ENCODE measurements at regions not wholly inside any gene's neighbourhood (a gene's known extent, or its start where the extent isn't known, plus 50 kb on each side); places are given as distances from the start of the nearest gene placed in this dataset.

DNA sequence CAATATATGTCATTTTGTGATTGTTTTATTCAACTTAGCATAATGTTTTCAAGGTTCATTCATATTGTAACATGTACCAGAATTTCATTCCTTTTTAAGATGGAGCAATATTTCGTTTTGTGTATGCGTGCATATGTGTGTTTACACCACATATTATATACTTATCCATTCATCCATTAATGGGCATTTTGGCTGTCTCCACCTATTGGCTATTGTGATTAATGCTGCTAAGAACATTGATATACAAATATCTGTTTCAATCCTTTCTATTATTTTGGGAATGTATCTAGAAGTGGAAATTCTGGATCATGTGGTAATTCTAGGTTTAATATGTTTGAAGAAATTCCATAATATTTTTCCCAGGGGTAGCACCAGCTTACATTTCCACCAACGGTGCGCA lies 403.9 kb upstream of the LMCD1 start:
- no peak overlapping the region for H3K4me3 ChIP-seq (ENCODE audit: low read depth, low read length)
- TF ChIP-seq, protein P1, sequence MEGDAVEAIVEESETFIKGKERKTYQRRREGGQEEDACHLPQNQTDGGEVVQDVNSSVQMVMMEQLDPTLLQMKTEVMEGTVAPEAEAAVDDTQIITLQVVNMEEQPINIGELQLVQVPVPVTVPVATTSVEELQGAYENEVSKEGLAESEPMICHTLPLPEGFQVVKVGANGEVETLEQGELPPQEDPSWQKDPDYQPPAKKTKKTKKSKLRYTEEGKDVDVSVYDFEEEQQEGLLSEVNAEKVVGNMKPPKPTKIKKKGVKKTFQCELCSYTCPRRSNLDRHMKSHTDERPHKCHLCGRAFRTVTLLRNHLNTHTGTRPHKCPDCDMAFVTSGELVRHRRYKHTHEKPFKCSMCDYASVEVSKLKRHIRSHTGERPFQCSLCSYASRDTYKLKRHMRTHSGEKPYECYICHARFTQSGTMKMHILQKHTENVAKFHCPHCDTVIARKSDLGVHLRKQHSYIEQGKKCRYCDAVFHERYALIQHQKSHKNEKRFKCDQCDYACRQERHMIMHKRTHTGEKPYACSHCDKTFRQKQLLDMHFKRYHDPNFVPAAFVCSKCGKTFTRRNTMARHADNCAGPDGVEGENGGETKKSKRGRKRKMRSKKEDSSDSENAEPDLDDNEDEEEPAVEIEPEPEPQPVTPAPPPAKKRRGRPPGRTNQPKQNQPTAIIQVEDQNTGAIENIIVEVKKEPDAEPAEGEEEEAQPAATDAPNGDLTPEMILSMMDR (conservative IDR thresholded peaks at IDR 0.05; ENCODE audit: low read depth, low read length) = no peak
- no peak for DNase-seq (ENCODE audit: low read depth)

DNA sequence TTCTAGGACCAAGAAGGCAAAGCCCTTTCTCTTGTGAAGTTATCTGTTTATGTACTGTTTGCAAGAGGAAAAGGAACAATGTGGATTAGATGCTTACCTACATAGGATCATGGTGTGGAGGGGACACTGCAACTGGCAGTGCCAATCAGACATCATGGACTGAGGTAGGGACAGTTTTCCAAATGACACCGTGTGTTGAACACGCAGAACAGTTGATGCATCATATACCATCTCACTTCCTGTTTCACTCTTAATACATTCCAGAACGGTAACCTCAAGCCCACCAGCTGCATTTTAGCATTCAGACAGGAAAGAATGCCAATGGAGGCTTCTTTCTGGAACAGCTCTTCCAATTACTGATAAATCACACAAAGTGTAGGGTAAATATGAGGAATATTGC lies 397.7 kb upstream of the LMCD1 start:
- no peak for DNase-seq (ENCODE audit: low read depth)
- H3K4me3 ChIP-seq (ENCODE audit: low read depth, low read length) = no peak overlapping the region

GRCh38 chr3:8106921-8107320 lies 394.7 kb upstream of the LMCD1 start:
- H3K4me3 ChIP-seq (ENCODE audit: low read depth, low read length) = no peak overlapping the region
- TF ChIP-seq, protein P1 (conservative IDR thresholded peaks at IDR 0.05; ENCODE audit: low read depth, low read length) = no peak
- no peak for DNase-seq (ENCODE audit: low read depth)

More for the DNA sequence above, 397.7 kb upstream of the LMCD1 start:
- TF ChIP-seq, protein P1 (conservative IDR thresholded peaks at IDR 0.05; ENCODE audit: low read depth, low read length) = no peak

DNA sequence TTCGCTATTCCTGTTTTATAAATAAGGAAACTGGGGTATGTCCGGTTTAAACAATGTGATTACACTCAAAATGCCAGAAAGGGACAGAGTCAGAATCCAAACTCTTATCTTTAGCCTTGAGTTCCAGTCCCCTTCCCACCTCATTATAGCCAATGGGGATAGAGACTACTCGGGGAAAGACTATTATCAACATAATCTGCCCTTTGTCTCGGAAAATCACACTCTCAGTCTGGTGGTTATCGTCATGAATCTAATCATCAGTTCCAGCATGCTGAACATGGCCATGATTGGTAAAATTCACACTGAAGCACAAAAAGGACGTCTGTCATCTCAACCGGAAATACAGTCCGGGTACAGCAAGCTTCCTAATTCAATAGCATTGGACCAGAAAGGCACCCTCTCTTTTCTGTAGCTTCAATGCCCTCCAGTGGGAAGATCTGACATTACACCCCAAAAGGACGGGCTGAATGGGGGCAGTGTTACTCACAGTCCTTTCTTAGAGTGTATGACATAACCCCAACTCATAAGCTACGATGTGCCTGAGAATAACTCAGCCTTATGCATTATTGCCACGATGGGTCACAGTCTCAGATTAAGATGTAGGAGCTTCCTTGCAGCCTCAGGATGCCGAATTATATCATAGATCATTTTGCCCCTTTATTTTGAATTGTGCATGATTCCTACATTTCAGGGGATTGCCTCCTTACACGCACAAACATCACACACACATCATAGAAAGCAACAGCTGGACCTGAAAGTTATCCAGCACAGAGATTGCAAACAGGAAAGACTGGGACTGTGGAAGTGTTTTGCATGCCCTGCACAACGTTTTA lies 390.4 kb upstream of the LMCD1 start:
- H3K4me3 ChIP-seq (ENCODE audit: low read depth, low read length) = no peak overlapping the region
- TF ChIP-seq, protein P1 (conservative IDR thresholded peaks at IDR 0.05; ENCODE audit: low read depth, low read length) = peak; percentile 76
- DNase-seq (ENCODE audit: low read depth) = peak; percentile 66

- TF ChIP-seq, protein P1 (conservative IDR thresholded peaks at IDR 0.05; ENCODE audit: low read depth, low read length) = no peak
- H3K4me3 ChIP-seq (ENCODE audit: low read depth, low read length) = no peak overlapping the region
- no peak for DNase-seq (ENCODE audit: low read depth)
These were observed 389.0 kb upstream of the LMCD1 start for GRCh38 chr3:8112587-8112986.

DNA sequence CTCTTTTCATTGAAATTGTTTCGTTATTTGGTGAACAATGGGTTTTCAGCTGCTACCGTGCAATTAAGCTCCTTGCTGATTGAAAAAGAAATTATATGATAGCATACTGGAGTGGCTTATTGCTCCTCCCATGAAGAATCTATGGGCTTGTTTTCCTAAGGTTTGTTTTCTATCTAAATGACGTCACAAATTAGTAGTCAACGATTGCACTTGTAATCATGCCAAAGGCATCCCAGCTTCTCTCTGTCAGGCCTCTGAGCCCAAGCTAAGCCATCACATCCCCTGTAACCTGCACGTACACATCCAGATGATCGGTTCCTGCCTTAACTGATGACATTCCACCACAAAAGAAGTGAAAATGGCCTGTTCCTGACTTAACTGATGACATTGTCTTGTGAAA lies 388.0 kb upstream of the LMCD1 start:
- DNase-seq (ENCODE audit: low read depth) = no peak
- H3K4me3 ChIP-seq (ENCODE audit: low read depth, low read length) = no peak overlapping the region
- TF ChIP-seq, protein P1 (conservative IDR thresholded peaks at IDR 0.05; ENCODE audit: low read depth, low read length) = no peak

DNA sequence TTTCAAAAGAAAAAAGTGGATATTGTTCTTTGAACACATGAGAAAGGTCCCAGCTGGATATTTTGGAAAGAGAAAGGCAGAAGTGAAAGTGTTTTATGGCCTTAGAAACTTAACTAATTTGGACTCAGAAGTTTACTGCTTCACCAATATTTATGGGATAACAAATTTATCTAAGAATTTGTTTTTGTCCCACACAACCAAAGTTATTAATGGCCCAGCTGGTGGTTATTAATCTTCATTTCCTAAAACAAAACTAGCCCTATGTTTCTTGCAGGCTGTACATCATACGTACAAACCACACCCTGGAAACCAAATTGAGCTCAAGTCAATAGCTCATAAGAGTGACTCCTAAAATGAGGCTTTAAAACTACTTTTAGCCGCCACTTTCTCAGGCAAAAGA lies 372.9 kb upstream of the LMCD1 start:
- no peak for DNase-seq (ENCODE audit: low read depth)
- TF ChIP-seq, protein P1 (conservative IDR thresholded peaks at IDR 0.05; ENCODE audit: low read depth, low read length) = no peak
- H3K4me3 ChIP-seq (ENCODE audit: low read depth, low read length) = no peak overlapping the region

All from choroid plexus epithelial cell (primary cell).